ENCODE measurements at regions not wholly inside any gene's neighbourhood (a gene's known extent, or its start where the extent isn't known, plus 50 kb on each side); places are given as distances from the start of the nearest gene placed in this dataset.

GRCh38 chr5:6056280-6056679 lies 322.1 kb downstream of the MED10 start:
- H3K4me3 Mint-ChIP-seq, result no peak overlapping the region
- H3K4me1 Mint-ChIP-seq, result no peaks in the 10 kb centered on the region
- H3K9me3 Mint-ChIP-seq, result peaks cover 0 to 4% (median under 1%) of the 10 kb centered on the region in 6 donors
- peaks cover 0 to 2% (median 1%) of the 10 kb centered on the region in 3 donors for H3K27me3 Mint-ChIP-seq (ENCODE audit: low read depth in 3 of 3)
- no peak for DNase-seq
- no peak overlapping the region for H3K27ac Mint-ChIP-seq
- no peaks in the 10 kb centered on the region for H3K36me3 Mint-ChIP-seq

DNA sequence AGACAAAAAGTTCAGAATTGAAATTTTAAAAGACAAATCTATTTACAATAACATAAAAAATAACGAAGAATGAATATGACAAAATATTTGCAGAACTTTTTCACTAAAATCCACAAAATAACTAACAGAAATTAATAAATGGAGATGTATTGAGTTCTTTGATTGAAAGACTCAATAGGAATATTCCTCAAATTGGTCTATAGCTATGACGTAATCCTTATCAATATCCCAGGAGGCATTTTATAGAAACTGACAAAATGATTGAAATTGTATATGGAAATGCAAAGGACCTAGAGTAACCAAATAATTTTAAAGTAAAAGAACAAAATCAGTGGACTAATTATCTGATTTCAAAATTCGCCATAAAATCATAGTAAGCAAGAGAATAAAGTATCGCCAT lies 328.7 kb downstream of the MED10 start:
- no peak for DNase-seq
- peaks cover 0 to 1% (median 0%) of the 10 kb centered on the region in 3 donors for H3K27me3 Mint-ChIP-seq (ENCODE audit: low read depth in 3 of 3)
- no peak overlapping the region for H3K27ac Mint-ChIP-seq
- H3K36me3 Mint-ChIP-seq, result no peaks in the 10 kb centered on the region
- peaks cover 0 to 4% (median 2%) of the 10 kb centered on the region in 6 donors for H3K9me3 Mint-ChIP-seq
- no peaks in the 10 kb centered on the region for H3K4me1 Mint-ChIP-seq
- no peak overlapping the region for H3K4me3 Mint-ChIP-seq

DNA sequence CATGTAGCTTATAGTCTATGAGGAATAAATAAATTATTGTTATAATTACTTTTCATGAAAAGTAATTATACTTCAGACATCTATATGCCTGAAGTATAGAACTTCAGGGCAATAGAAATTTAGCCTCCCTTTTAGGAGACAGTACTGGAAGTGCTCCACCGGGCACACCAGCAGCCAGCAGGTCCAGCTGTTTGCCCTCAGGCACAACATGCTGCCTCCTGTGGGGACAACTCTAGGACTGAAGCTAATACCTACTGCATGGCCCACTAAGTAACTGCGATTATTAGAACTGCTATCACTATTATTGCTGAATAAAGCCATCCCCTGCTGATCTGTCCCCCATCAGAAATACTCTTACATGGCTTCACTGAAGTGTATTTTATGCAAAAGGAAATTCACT lies 329.6 kb downstream of the MED10 start:
- Mint-ChIP-seq H3K9me3 (peaks cover 0 to 6% (median 2%) of the 10 kb centered on the region in 6 donors), H3K27ac (no peak overlapping the region), H3K36me3 (no peaks in the 10 kb centered on the region), H3K4me1 (no peaks in the 10 kb centered on the region), H3K4me3 (no peak overlapping the region), H3K27me3 (ENCODE audit: low read depth in 3 of 3) (peaks cover 0 to 3% (median 1%) of the 10 kb centered on the region in 3 donors)
- no peak for DNase-seq

DNA sequence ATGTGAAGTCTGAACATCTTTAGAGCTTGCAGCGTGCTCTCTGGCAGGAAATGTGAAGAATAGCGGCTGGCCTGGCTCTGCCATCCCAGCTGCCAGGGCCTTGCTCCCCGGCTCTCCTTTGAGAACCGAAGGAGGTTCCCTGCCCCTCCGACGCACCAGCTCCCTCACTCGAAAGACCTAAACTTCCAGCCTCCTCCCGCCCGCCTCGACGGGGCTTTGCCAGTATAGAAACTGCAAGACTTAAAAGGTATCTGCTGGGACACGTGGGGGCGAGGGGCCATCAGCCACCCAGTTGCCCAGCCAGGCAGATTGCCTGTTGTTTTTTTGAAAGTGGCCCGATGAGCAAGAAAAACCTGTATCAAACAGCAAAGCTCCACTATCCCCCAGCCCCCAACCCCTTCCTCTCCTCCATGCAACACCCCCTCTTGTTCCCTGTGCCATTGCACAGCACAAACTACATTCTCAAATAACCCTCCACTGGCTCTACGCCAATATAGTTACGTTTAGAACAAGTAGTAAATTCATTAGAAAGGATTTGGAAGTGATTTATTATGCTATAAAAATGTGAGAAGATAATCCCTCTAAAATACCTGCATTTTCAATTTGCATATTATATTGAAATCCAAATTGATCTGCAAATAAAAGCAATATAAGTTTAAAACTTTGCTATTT lies 331.9 kb downstream of the MED10 start:
- no peak overlapping the region for H3K27ac Mint-ChIP-seq
- H3K4me3 Mint-ChIP-seq, result no peak overlapping the region
- peaks cover 0 to 6% (median 0%) of the 10 kb centered on the region in 6 donors for H3K9me3 Mint-ChIP-seq
- peaks cover 0 to 3% (median 0%) of the 10 kb centered on the region in 3 donors for H3K27me3 Mint-ChIP-seq (ENCODE audit: low read depth in 3 of 3)
- H3K4me1 Mint-ChIP-seq, result no peaks in the 10 kb centered on the region
- DNase-seq, result no peak
- H3K36me3 Mint-ChIP-seq, result no peaks in the 10 kb centered on the region

DNA sequence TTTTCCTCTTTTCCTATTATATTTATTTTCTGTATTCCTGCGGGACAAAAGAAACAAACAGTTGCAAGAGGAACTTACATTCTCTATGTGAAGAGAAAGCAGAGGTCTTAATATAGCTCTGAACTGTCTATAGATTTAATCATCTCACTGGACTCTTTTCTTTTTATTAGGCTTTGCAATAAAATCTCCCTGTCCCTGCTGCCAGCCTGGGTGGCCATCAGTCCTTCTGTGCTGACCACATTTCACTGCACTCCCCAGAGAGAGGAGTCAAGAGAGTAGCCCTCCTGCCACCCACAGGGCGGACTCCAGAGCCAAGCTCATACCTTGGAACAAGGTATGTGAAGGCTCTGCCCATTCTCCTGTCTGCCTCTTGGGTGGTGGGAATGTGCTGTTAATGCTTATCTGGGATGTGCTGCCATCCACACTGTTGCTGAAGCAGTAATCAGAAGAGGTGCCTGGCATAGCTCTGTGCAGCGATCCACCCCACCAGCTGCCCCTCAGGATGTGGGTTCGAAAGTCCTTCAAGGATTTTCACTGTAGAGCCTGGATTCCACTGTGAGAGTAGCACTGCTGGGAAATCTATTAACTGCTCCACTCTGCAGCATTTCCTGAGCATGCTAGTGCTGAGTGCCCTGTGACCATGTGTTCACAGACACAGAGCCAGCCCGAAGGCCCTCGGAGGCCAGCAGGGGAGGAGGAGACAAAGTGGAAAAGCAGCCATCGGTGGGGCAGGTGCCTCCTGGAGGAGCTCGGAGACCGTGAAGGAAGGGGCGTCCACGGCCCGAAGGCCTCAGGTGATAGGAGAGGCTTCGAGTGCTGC lies 334.6 kb downstream of the MED10 start:
- Mint-ChIP-seq H3K27me3 (ENCODE audit: low read depth in 3 of 3) (peaks cover 2 to 4% (median 3%) of the 10 kb centered on the region in 3 donors), H3K9me3 (peaks cover 0 to 4% (median 0%) of the 10 kb centered on the region in 6 donors), H3K4me1 (no peaks in the 10 kb centered on the region), H3K27ac (no peak overlapping the region), H3K36me3 (no peaks in the 10 kb centered on the region), H3K4me3 (no peak overlapping the region)
- no peak for DNase-seq

DNA sequence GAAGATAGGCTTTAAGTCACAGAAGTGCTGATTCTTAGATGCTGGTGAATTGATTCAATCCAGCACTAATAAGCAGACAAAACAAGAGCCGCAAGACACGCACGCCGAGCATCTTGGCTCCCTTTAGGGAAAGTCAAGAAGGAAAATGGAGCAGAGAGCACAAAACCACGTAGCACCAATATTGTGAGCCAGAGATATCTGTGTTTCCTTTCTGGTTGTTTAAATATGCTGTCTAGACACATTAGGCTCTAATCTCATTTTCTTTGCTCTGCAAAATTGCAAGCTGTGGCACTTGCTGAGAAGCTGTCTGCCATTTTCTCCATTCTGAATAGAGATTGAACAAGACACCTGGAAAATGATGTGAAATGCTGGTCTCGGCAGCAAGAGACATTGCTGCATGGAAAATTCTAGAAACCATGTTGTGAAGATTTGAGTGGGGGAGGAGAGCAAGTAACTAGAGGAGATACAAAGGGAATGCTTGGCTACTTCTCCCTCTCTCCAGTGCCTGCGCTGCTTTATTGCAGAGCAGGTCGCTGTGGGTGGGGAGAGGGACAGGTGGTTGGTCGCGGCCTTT lies 336.3 kb downstream of the MED10 start:
- no peak for DNase-seq
- Mint-ChIP-seq H3K27me3 (ENCODE audit: low read depth in 3 of 3) (peaks cover 2 to 6% (median 3%) of the 10 kb centered on the region in 3 donors), H3K27ac (no peak overlapping the region), H3K9me3 (peaks cover 0 to 4% (median 0%) of the 10 kb centered on the region in 6 donors), H3K36me3 (no peaks in the 10 kb centered on the region), H3K4me3 (no peak overlapping the region), H3K4me1 (no peaks in the 10 kb centered on the region)

DNA sequence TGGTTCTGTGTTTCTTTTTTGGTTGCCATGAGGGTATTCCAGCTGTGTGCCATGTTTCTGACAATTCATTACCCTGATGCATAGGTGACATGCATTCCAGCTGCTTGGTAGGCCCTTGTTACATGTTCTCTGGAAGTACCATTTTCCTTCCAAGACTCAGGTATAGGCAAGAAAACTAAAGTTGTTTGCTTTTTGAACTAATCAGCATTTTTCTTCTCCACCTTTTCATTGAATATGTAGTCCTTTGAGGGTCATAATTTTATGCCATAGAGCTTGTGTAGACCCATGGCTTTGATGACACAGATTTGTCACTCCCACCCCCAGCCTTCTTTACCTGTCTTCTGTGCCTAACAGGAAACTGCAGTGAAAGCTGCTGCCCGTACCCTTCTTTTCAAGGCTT lies 339.2 kb downstream of the MED10 start:
- no peaks in the 10 kb centered on the region for H3K4me1 Mint-ChIP-seq
- H3K4me3 Mint-ChIP-seq, result no peak overlapping the region
- H3K36me3 Mint-ChIP-seq, result no peaks in the 10 kb centered on the region
- DNase-seq, result no peak
- H3K27ac Mint-ChIP-seq, result no peak overlapping the region
- H3K27me3 Mint-ChIP-seq (ENCODE audit: low read depth in 3 of 3), result peaks cover 2 to 6% (median 3%) of the 10 kb centered on the region in 3 donors
- no peaks in the 10 kb centered on the region for H3K9me3 Mint-ChIP-seq

DNA sequence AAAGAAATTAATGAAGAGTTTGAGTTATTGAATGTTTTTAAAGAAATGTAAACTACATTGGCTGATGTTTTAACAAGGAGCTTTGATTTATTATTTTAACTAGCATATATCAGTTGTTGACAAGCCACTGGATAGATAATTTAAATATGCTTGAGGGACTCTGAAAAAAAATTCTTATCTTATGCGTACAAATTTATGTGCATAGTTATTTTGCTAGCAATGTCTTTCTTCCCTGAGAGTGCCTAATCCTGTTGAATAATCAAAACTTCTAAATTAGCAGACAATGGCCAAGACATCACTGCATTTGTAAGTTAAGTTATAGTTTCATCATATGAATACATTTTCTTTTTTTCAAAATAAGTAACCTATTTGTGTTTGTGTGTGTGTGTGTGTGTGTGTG lies 342.3 kb downstream of the MED10 start:
- DNase-seq, result no peak
- Mint-ChIP-seq H3K4me3 (no peak overlapping the region), H3K9me3 (peaks cover 0 to 5% (median 0%) of the 10 kb centered on the region in 6 donors), H3K27ac (no peak overlapping the region), H3K27me3 (ENCODE audit: low read depth in 3 of 3) (peaks cover 0 to 5% (median 3%) of the 10 kb centered on the region in 3 donors), H3K4me1 (no peaks in the 10 kb centered on the region), H3K36me3 (no peaks in the 10 kb centered on the region)

- Mint-ChIP-seq H3K4me1 (no peaks in the 10 kb centered on the region), H3K36me3 (no peaks in the 10 kb centered on the region), H3K9me3 (peaks cover 0 to 5% (median 0%) of the 10 kb centered on the region in 6 donors), H3K27ac (no peak overlapping the region), H3K27me3 (ENCODE audit: low read depth in 3 of 3) (peaks cover 0 to 4% (median 2%) of the 10 kb centered on the region in 3 donors), H3K4me3 (no peak overlapping the region)
- no peak for DNase-seq
These were observed 348.5 kb downstream of the MED10 start for GRCh38 chr5:6029811-6030271.

DNA sequence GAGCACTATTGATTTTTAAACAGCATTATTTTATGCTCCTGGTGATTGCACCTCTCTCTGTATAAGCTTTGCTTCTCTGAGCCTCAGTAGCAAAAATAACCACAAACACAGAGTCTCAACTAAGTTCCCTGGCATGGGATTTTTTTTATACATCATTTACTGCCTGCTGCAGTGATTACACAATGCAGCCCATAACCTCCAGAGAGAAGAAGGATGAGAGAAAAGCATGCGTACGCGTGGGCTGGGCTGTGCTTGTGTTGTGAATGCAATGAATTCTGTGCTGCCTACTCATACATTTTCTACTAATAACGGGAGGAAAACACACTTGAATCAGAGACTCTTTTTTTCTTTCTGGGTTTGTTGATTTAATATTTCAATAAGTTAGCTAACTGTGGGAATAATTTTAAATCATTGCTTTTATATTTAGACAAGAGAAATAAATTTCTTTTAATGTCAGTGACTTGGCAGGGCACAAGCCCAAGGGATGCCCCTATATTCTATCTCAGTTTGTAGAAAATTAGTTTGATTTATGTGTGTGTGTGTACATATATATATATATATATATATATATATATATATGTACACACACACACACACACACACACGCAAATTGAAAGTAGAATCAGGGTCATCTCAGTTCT lies 351.5 kb downstream of the MED10 start:
- no peak overlapping the region for H3K4me3 Mint-ChIP-seq
- no peaks in the 10 kb centered on the region for H3K4me1 Mint-ChIP-seq
- H3K27ac Mint-ChIP-seq, result no peak overlapping the region
- no peaks in the 10 kb centered on the region for H3K36me3 Mint-ChIP-seq
- no peak for DNase-seq
- H3K9me3 Mint-ChIP-seq, result peaks cover 0 to 4% (median 0%) of the 10 kb centered on the region in 6 donors
- peaks cover 3 to 4% (median 4%) of the 10 kb centered on the region in 3 donors for H3K27me3 Mint-ChIP-seq (ENCODE audit: low read depth in 3 of 3)

GRCh38 chr5:6019612-6020011 lies 358.7 kb downstream of the MED10 start:
- Mint-ChIP-seq H3K27me3 (ENCODE audit: low read depth in 3 of 3) (peaks cover 2 to 4% (median 3%) of the 10 kb centered on the region in 3 donors), H3K9me3 (peaks cover 0 to 2% (median 0%) of the 10 kb centered on the region in 6 donors), H3K4me1 (no peaks in the 10 kb centered on the region), H3K36me3 (no peaks in the 10 kb centered on the region), H3K27ac (no peak overlapping the region), H3K4me3 (no peak overlapping the region)
- no peak for DNase-seq

DNA sequence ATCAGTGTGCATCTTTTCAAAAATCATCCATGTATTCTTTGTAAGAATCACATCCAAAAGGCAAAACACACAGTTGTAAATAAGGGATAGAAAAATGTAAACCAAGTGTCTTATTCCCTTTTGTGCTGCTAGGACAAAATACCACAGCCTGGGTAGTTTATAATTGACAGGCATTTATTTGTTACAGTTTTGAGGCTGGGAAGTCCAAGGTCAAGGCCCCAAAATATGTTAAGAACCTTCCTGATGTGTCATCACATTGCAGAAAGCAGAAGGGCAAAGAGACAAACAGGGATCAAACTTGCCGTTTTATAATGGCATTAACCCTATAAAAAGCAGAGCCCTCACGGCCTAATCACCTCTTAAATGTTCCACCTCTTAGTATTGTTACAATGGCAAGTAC lies 364.8 kb downstream of the MED10 start:
- Mint-ChIP-seq H3K36me3 (no peaks in the 10 kb centered on the region), H3K9me3 (peaks cover 0 to 6% (median 0%) of the 10 kb centered on the region in 6 donors), H3K27ac (no peak overlapping the region), H3K4me1 (no peaks in the 10 kb centered on the region), H3K27me3 (ENCODE audit: low read depth in 3 of 3) (peaks cover 0 to 1% (median 0%) of the 10 kb centered on the region in 3 donors), H3K4me3 (no peak overlapping the region)
- no peak for DNase-seq

DNA sequence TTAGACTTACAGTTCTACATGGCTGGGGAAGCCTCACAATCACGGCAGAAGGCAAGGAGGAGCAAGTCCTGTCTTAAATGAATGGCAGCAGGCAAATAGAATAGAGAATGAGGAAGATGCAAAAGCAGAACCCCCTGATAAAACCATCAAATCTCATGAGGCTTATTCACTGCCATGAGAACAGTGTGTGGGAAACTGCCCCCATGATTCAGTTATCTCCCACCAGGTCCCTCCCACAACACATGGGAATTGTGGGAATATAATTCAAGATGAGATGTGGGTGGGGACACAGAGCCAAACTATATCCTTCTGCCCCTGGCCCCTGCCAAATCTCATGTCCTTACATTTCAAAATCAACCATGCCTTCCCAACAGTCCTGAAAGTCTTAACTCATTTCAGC lies 367.1 kb downstream of the MED10 start:
- H3K27ac Mint-ChIP-seq, result no peak overlapping the region
- H3K4me3 Mint-ChIP-seq, result no peak overlapping the region

More for the DNA sequence above, 367.1 kb downstream of the MED10 start:
- peaks cover 0 to 6% (median 0%) of the 10 kb centered on the region in 6 donors for H3K9me3 Mint-ChIP-seq
- peaks cover 0 to 3% (median 0%) of the 10 kb centered on the region in 3 donors for H3K36me3 Mint-ChIP-seq
- DNase-seq, result no peak
- H3K4me1 Mint-ChIP-seq, result no peaks in the 10 kb centered on the region
- peaks cover 0 to 4% (median 0%) of the 10 kb centered on the region in 3 donors for H3K27me3 Mint-ChIP-seq (ENCODE audit: low read depth in 3 of 3)
